ENCODE measurements at regions not wholly inside any gene's neighbourhood (a gene's known extent, or its start where the extent isn't known, plus 50 kb on each side); places are given as distances from the start of the nearest gene placed in this dataset.

DNA sequence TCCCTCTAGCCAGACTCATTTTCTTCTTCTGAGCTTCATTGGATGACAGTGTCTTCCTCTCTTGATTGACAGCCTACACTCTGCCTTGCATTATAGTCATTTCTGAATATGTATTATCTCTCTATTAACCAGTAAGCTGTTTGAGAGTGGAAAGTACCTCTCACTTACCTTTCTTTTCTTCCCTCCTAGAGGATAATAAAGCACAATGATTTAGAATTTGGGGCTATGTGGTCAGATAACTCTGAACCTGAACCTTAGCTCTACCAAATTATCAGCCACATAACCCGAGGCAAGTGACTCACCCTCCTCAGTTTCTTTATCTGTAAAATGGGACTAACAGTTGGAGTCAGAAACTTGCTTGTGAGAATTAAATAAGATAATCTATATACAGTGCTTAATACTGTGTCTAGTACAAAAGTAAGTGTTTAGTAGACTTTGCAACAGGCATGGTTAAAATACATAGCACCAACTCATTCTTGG is 331.8 kb upstream of the TBL1XR1 start:
- DNase-seq (ENCODE audit: low read depth), result no peak
- H3K4me3 ChIP-seq (ENCODE audit: low read depth, low read length), result no peak overlapping the region
- TF ChIP-seq CTCF (IDR thresholded peaks at IDR 0.05; ENCODE audit: insufficient read depth, low read depth, low read length), result no peak

DNA sequence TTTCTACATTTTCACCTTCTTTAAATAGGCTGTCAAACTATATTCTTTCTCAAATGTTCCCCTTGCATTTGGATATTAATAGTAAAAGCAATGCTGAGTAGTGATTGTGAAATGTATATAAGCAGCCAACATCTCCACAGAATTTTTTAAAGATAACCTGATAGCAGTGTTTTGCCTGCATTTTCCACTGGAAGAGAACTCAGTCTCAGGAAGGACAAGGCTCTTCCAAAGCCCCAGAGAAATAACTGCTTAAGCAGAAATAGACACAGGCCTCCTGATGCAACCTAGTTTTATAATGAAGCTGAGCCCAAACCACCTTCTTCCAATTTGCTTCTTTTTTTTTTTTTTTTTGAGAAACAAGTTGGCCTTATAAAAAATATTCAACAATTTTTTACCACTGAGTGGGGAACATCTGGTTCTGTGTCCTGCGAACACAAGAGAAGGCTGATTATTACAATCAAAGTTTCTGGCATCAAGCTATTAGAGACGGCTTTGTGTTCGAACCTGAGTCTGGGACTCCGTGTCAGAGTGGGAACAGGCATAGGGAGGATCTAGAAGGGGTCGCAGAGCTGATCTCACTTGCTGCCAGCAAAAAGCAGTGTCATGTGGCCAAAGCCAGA is 332.5 kb upstream of the TBL1XR1 start:
- no peak overlapping the region for H3K4me3 ChIP-seq (ENCODE audit: low read depth, low read length)
- peak; percentile 66 for DNase-seq (ENCODE audit: low read depth)
- no peak for TF ChIP-seq CTCF (IDR thresholded peaks at IDR 0.05; ENCODE audit: insufficient read depth, low read depth, low read length)

- H3K4me3 ChIP-seq (ENCODE audit: low read depth, low read length), result no peak overlapping the region
- no peak for DNase-seq (ENCODE audit: low read depth)
- TF ChIP-seq CTCF (IDR thresholded peaks at IDR 0.05; ENCODE audit: insufficient read depth, low read depth, low read length), result no peak
Measured at GRCh38 chr3:177530908-177531307, 333.6 kb upstream of the TBL1XR1 start.

DNA sequence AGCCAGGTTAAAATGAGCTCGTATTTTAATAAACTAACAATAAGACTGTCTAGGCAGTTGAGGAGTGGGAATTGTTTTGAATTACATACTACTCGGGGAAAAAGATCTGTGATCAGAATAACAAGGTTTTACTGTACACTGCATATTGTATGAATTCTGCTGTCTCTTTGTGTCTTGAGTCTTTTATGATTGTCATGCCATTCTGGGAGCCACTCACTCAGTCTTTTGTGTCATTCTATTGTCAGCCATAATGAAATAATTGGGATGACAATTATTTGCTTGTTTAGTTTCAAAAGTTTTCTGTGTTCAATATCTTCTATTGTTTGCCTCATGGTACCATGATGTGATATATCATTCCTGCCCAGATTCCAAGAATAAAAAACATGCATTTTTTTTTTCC is 339.6 kb upstream of the TBL1XR1 start:
- DNase-seq (ENCODE audit: low read depth), result no peak
- TF ChIP-seq CTCF (IDR thresholded peaks at IDR 0.05; ENCODE audit: insufficient read depth, low read depth, low read length), result no peak
- H3K4me3 ChIP-seq (ENCODE audit: low read depth, low read length), result no peak overlapping the region

DNA sequence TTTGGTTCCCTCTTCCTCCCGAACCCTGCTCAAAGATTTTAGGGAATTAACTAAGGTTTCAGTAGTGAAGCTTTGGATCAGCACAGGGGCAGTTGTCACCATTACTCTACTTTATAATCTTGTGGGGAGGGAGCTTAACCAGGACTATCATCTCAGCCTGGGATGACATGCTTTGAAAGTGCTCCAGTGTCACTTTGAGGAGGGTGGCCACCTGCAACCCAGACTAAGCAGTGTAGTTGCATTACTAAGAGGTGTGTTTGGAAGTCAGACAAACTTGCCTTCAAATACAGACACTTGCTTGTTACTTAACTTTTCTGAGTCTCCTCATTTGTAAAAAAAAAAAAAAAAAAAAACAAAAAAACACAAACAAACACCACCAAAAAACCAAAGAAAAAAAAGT is 340.3 kb upstream of the TBL1XR1 start:
- no peak for TF ChIP-seq CTCF (IDR thresholded peaks at IDR 0.05; ENCODE audit: insufficient read depth, low read depth, low read length)
- no peak overlapping the region for H3K4me3 ChIP-seq (ENCODE audit: low read depth, low read length)
- no peak for DNase-seq (ENCODE audit: low read depth)

DNA sequence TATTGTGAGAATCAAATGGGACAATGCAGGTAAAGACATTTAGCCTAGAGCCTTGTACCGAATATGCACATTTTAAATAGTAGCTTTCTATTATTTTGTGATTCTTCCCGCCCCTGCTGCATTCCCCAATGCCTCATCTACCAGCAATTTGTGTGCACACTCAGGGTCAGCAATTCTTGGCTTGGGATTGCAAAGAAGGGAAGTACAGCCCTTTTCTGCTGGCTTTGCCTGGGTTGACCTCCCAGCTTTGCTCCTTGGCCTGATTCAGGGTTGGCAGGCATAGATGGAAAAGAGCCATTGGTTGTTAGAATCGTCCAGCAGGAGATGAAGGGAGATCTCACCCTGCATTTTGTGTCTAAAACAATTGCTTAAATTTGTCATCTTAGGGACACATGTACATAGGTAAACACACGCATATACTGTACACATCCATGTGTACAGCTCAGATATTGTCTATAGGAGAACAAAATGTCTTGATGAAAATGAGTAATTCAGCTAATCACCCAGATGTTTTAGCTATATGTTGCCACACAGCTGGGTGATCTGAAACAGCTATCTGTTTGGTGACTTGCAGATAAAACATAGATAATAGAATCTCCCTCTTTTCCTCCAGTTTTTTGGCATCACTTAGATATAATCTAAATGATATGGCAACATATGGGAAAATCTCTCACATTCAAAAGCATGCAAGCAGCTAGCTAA is 340.9 kb upstream of the TBL1XR1 start:
- peak; percentile 30 for DNase-seq (ENCODE audit: low read depth)
- no peak for TF ChIP-seq CTCF (IDR thresholded peaks at IDR 0.05; ENCODE audit: insufficient read depth, low read depth, low read length)
- no peak overlapping the region for H3K4me3 ChIP-seq (ENCODE audit: low read depth, low read length)
